ENCODE measurements at regions not wholly inside any gene's neighbourhood (a gene's known extent, or its start where the extent isn't known, plus 50 kb on each side); places are given as distances from the start of the nearest gene placed in this dataset.

DNA sequence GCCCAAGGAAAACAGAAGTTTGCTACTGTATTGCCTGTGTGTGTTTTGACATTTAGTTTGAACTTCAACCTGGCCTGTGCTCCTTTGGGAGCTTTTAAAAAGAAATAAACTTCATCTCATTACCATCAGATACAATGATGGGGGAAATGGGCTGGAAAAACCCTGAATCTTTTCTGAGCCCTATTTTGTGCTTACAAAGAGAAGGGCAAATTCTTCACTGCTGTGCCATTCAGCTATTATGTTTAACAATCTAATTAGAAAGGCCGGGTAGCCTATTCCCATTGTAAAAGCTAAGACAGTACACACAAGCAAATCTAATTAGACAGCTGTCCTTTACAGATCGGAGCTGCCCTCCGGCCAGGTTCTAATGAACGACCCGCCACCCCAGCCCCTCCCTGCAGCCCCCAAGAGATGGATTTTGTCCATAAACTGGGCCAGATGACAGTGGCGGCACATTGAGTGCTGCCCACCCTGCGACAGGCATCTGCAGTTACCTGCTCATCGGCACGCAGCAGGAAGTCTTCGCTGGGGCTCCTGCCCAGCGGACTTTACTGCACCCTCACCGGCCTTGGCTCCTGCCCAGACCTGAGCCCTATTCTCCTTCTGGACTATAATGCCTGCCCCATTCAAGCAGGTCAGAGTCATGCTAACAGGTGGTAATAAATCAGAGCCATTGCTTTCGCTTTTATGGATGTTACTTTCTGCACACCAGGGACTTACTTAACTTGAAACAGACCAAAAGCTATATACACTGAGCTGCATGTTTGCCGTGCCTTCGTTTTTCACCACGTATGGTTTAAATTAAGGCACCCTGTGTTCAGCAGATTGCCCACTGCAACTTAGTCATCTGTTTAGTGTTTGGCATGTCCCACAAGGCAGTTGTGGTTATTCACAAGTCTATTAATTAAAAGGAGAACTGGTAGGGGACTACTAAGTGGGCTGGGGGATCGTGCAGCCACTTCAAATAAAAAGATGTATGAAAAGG, 549.6 kb downstream of the FGF9 start:
- no peak overlapping the region for H3K4me3 ChIP-seq (ENCODE audit: low read length)
- DNase-seq (ENCODE audit: low read depth, low spot score), result no peak

DNA sequence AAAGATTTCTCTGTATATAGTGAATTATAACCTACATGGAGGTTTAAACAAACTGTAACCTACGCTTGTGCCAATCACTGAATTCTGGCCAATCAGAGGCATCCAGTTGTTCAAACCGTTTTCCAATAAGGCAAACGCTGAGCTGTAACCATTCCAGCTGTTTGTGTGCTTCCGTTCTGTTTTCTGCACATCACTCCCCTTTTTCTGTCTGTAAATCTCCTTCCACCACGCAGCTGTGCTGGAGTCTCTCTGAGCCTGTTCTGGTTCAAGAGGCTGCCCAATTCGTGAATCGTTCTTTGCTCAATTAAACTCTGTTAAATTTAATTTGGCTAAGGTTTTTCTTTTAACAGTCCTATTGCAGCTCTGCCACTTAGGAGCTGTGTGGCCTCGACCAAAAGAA, 552.5 kb downstream of the FGF9 start:
- DNase-seq (ENCODE audit: low read depth, low spot score), result no peak

DNA sequence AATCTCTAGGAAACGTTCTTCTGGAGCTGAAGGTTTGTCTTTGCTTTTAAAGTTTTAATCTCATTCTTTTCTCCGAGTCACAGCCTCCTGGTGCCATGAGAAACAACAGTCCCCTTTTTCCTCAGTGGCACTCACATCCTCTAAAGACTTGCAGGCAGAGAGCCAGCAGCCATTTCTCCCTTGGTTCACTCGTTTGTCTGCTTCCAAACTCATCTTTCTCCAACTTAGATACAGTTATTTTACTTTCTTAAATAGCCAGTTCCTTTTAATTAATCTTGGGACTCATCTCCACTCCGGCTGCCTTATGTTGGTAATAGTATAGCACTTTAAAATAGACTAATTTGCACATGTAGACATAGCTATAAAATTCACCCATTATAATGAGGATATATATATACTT, 555.2 kb downstream of the FGF9 start:
- H3K4me3 ChIP-seq (ENCODE audit: low read length), result no peak overlapping the region
- DNase-seq (ENCODE audit: low read depth, low spot score), result no peak

More for the DNA sequence above, 552.5 kb downstream of the FGF9 start:
- no peak overlapping the region for H3K4me3 ChIP-seq (ENCODE audit: low read length)

DNA sequence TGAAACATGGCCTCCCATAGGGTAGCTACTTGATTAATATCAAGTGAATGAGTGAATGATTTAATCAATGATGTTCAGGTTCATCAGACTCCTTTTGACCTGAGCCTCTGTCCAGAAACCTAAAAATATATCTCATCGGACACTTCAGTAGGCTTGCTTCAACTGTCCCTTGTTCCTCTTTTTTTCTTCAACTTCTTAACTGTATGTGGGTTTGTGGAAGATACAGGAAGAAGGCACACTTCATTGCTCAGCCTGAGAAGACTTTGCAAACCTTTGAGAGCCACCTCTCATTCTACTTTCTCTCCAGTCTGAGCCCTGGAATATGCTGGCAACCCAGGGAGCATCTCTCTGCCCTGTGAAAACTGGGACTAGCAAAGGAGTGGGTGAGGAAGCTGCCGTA, 557.0 kb downstream of the FGF9 start:
- H3K4me3 ChIP-seq (ENCODE audit: low read length), result no peak overlapping the region
- no peak for DNase-seq (ENCODE audit: low read depth, low spot score)

DNA sequence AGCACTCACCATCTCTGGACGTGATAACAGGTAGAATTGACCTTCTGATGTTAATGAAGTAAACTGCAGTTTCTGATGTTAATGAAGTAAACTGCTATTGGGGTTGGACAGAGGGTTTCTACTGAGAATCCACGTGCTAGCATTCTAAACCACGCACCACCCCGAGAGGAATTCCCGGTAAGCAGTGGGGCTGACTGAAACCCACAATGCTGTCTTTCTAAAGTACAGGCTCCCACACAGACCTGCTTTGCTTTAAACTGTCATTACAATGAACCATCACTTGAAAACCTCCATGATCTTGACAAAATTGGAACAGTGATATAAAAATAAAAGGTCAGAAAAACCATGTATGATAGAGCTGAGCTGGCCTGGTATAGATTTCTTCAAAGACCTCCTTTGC, 559.0 kb downstream of the FGF9 start:
- DNase-seq (ENCODE audit: low read depth, low spot score), result no peak

DNA sequence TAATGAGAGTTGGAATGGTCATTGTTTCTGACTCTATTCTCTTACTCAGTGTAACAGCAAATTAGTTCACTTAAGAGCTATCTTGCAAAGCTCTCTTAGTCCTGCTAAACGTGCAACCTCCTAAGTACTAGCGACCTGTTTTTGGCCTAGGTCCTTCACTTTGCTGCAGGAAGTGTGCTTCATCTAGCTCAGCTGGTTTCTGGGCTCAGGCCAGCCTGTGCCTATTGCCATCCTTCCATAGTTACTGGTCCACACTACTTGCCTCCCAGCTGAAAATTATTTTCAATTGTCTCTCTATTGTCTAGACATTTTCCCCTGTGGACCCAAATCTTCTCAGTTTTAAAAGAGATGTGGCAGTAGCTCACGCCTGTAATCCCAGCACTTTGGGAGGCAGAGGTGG, 561.3 kb downstream of the FGF9 start:
- DNase-seq (ENCODE audit: low read depth, low spot score), result no peak
- H3K4me3 ChIP-seq (ENCODE audit: low read length), result no peak overlapping the region

More for the DNA sequence above, 559.0 kb downstream of the FGF9 start:
- no peak overlapping the region for H3K4me3 ChIP-seq (ENCODE audit: low read length)

DNA sequence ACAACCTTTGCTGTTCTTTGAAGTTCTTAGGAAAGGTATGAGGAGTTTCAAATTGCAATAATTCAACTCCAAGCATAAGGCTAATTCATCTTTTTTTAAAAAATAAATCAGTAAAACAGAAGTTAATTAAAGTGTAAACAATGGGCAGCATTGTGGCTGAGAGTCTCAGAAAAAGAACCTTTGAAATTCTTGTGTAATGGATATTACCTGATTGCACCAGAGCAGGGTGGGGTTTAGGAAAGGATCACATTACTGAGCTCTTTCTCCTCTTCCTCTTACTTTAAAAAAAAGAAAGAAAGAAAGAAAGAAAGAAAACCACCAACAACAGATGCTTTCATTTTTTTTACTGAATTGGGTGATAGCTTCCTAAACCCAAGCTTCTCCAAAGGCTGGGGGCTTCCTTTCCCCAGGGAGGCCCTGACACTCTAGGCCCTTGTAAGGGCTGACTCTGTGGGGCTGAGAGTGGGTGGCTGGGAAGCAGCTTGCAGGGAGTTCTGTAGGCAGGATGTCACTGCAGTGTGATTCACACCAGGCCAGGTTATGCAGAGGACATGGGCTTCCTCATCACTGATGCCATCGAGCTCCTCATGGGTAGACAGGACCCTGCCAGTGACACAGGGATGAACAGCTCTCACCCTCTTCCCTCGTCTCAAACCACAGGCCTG, 564.5 kb downstream of the FGF9 start:
- DNase-seq (ENCODE audit: low read depth, low spot score), result no peak
- H3K4me3 ChIP-seq (ENCODE audit: low read length), result no peak overlapping the region

DNA sequence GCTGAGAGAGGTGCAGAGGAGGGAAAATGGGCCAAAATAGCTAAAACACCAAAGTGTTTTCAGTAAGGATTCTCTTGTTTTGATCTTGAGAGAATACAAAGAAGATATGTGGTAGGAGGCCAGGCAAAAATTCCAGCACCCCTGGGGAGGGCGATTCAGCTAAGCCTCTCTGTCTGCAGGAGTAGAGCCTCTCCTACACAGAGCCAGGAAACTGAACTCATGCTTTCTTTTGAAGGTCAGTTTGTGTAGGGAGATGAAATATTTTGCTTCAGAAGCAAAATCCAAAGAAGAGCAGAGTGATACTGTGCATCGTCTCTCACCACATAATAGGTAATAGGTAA, 565.0 kb downstream of the FGF9 start:
- no peak for DNase-seq (ENCODE audit: low read depth, low spot score)
- H3K4me3 ChIP-seq (ENCODE audit: low read length), result no peak overlapping the region

DNA sequence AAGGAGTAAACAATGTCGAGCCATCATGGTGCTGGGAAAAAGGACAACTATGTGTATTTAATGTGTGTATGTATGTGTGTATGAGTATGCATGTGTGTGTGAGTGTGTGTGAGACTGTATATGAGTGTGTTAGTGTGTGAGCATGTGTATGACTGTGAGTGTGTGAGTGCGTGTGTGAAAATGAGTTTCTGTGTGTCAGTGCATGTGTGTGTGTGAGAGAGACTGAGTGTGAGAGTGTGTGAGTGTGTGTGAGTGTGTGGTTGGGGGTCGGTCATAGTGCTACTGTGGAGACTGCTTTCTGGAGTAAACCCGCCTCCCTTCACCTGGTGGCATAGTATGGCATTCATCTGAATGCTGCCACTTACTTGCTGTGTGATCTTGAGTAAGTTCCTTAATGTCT, 567.4 kb downstream of the FGF9 start:
- H3K4me3 ChIP-seq (ENCODE audit: low read length), result no peak overlapping the region
- no peak for DNase-seq (ENCODE audit: low read depth, low spot score)

DNA sequence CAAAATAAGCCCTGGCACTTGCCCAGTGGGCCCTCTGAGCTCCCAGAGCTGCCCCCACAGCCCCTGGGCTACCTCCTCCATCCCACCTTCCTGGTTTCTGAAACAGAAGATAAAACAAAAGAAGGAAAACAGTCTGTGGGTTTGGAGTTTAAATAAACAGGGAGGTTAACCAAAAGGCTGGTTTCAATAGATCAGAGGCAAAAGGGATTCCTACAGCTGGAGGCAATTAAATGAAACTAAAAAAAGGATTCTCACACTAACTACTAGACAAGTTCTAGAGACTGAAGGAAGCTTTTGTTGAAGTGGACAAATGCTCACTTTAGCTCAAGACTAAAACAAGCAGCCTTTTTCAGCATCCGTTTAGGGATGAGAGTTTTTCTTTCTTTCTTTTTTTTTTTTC, 569.8 kb downstream of the FGF9 start:
- DNase-seq (ENCODE audit: low read depth, low spot score), result no peak
- H3K4me3 ChIP-seq (ENCODE audit: low read length), result no peak overlapping the region

DNA sequence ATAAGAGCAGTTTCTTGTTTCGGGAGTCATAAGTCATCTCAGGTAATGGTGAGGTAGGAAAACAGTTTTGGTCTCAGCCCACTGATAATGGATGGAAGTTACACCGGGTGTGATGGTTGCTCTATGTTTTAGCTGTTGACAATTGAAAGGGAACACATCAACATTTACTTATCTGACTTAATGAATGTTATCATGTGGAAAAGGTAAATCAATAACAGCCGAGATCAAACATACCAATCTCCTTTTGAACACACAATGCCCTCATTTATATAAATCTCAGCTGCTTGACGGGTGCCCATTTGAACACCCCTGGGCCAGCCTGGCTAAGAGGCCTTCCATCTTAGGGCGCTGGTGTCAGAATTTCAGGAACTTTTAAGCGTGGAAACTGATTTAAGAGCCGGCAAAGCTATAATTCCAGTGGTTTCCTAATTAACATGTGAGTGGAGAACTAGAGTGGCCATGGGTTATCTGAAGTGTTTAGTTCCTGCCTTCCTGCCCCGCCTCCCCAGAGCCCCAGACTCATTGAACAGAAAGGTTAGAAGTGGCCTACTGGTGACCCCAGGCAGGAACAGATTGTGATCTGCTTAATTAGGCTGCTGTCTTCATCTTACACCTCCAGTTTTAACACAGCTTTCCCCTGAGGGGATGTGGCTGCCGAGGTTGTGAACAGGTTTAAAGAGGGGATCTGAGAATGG, 572.7 kb downstream of the FGF9 start:
- no peak overlapping the region for H3K4me3 ChIP-seq (ENCODE audit: low read length)
- no peak for DNase-seq (ENCODE audit: low read depth, low spot score)

DNA sequence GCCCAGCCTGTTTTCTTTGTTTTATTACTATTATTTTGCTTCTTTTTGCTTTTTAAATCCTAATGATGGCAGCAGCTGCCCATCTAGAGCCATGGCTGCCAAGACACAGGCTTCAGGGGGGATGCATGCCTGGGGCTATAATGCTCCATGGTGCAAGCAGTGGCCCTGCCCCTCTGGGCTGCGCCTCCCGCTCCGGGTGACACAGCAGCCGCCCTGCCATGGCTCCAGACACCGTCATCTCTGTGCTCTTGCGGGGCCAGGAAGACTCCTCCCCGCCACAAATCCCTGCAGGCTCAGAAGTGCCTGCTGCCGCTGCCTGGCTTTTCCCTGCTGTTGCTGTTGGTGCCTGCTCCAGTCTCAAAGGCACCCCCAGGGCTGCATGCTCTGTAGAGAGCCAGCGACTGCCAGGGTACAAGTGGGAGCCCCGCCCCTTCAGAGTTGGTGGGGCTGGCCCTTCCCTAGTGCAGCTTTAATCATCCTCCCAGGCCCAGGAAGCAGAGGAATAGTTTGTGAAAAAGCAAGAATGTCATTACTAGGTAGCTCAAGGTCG, 581.5 kb downstream of the FGF9 start:
- no peak for DNase-seq (ENCODE audit: low read depth, low spot score)
- no peak overlapping the region for H3K4me3 ChIP-seq (ENCODE audit: low read length)

DNA sequence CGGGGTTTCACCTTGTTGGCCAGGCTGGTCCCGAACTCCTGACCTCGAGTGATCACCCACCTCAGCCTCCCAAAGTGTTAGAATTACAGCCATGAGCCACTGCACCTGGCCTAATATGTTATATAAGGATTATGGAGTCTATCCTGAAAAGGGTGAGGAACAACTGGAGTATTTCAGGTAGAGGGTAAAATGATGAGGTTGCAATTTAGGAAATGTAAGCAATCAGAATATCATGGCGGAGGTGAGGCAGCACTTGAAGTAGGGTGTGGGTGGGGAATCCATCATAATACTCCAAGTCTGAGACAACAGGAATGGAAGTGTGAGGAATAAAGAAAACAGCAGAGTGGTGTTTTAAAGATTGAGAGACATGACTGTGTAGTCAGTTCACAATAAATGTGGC, 582.2 kb downstream of the FGF9 start:
- H3K4me3 ChIP-seq (ENCODE audit: low read length), result no peak overlapping the region
- DNase-seq (ENCODE audit: low read depth, low spot score), result no peak

DNA sequence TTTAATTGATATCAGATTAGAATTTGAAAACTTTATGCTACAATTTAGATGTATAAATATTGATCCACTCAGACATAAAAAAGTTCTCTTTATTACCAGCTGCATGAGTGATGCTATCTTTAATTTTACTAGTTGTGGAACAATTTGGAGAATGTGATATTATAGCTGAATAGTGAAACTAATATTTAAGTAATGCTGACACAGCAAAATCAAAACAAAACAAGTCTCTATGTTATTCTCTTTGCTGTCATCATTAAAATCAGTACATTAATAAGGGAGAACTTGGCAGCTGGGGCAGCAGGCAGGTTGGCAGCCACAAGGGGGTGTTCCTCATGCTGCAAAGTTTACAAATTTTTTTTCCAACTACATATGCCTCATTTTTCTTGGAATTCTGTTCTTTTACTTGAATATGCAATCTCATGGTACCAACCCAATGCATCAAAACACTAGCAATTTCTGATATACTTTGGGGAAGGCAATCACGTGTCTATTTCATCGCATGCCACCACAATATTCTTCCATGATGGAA, 585.3 kb downstream of the FGF9 start:
- DNase-seq (ENCODE audit: low read depth, low spot score), result no peak
- no peak overlapping the region for H3K4me3 ChIP-seq (ENCODE audit: low read length)

DNA sequence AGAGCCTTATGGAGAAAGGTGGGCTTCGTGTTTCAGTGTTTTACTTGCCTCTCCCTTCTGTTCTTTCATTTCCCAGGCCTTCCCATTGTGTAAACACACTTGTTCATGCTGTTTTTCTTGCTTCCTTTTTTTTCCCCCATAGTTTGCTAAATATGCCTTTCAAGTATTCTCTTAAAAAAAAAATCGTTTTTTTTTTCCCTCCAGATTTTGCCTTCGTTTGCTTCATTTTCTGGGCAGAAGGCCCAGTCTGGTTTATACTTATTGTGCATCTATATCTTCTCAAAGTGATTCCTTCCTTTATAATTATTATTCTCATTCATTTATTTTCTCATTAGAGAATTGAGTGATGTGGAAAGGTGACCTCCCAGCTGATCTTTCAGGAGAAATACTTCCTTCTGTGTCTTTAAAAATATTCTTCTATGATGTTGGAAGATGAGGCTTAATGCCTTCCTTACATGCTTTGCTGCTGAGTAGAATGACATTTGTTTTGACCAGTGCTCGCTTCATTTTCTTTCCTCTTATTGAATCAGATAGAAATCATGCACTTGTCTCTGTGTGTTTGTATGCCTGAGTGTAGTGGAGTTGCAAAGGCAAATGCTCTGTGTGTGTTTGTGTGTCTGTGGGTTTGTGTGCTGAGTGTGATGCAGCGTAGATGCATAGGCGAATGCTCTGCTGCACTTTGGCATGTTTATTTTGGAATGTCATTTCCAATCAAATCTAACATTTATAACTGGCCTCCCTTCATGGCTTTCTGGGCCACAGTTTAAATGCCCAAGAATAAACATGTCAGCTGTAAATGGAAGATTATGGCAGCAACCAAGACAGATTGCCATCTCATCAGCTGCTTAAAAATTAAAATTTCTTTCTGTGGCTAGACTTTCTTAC, 591.4 kb downstream of the FGF9 start:
- no peak overlapping the region for H3K4me3 ChIP-seq (ENCODE audit: low read length)
- no peak for DNase-seq (ENCODE audit: low read depth, low spot score)

DNA sequence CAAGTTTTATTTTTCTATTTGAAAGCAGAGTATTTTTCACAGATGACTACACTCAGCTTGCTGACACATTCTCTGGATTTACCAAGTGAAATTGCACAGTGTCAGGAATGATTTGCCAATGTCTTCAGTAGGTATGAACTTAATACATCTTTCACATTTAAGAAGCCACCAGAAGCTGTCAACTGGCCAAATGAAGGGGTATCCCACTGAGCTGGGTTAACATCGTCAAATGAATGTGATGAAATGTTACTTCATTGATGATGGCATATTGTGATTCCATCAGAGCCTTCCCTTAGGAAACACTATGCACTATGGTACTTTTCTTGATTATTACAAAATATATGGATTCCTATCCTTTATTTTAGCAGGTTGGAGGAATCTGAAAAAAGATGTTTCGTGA, 592.3 kb downstream of the FGF9 start:
- no peak overlapping the region for H3K4me3 ChIP-seq (ENCODE audit: low read length)
- DNase-seq (ENCODE audit: low read depth, low spot score), result no peak

DNA sequence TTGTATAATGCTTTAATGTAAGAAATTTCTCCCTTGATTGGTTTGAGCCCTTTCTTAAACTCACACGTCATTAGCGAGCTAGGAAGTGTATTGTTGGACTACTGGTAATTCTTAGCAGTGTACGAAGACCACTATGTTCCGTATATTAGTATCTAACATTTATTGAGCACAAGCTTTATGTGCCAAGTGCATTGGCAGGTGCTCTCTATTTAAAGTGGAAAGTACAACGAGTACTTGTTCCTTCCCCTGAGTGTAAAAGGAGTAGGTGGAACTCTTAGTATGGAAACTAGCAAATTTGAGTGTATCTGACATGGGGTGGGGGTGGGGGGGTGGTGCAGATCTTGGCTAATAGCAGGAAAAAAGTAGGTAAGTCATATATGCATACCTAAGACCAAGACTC, 594.7 kb downstream of the FGF9 start:
- DNase-seq (ENCODE audit: low read depth, low spot score), result no peak
- H3K4me3 ChIP-seq (ENCODE audit: low read length), result no peak overlapping the region

DNA sequence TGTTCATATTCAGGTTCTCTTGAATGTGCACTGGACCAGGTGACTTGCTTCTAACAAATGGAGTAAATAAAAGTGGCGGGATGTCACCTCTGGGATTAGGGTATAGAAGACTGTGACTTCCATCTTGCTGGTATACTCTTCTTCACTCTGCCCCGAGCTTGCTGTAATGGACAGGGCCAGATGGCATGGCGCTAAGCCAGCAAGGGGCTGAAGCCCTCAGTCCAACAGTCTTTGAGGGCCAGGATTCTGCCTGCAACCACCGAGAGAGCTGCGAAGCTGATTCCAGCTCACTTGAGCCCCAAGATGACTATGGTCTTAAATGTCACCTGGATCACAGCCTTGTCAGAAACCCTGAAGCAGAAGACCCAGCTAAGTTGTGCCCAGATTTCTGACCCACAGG, 600.0 kb downstream of the FGF9 start:
- no peak for DNase-seq (ENCODE audit: low read depth, low spot score)
- H3K4me3 ChIP-seq (ENCODE audit: low read length), result no peak overlapping the region

DNA sequence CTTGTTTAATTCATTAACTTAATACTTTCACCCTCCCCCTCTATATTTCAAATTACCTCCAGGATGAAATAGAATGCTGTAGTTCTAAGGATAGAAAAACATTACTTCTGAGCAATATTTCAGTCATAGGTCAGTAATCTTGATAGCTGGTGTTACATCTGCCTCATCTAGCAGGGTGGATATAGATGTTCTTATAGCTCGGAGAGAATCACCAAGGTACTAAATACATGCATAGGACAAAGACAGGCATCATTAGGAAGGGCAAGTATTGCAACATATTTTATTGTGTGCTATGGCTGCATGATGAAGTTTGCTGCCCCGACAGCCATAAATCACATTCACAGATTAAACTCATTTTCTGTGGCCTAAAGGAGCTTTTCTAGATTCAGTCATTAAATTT, 601.0 kb downstream of the FGF9 start:
- no peak overlapping the region for H3K4me3 ChIP-seq (ENCODE audit: low read length)
- no peak for DNase-seq (ENCODE audit: low read depth, low spot score)

All from Jurkat, Clone E6-1 (cell line).